H1 (cell line): ENCODE measurements at regions not wholly inside any gene's neighbourhood (a gene's known extent, or its start where the extent isn't known, plus 50 kb on each side); places are given as distances from the start of the nearest gene placed in this dataset.

Experiments used
- ASH2L ChIP-seq: fragments of 200-600, 300-600 bp; sonication (generic); IDR thresholded peaks from one replicate; pipeline ENCODE4 v1.7.1; 2017; ENCODE audit warnings: low read length
- CTCF ChIP-seq, 3 experiments: IDR thresholded peaks; 1 replicate in 2 of 3; 2 replicates in 1 of 3; pipeline versions ENCODE4 v1.5.1 to v1.6.1; 2011; ENCODE audit warnings: low read length in 3 of 3, mild to moderate bottlenecking in 3 of 3, inconsistent platforms in 2 of 3, low read depth in 1 of 3, moderate library complexity in 1 of 3; ENCODE audit not compliant: insufficient read depth in 1 of 3; ENCODE audit errors: control extremely low read depth in 1 of 3
- FOSL1 ChIP-seq: IDR thresholded peaks from 2 replicates; pipeline ENCODE4 v1.6.1; 2011; ENCODE audit warnings: mild to moderate bottlenecking, low read depth, low read length, moderate library complexity; ENCODE audit not compliant: insufficient read depth
- POLR2A ChIP-seq, 2 experiments: IDR thresholded peaks; 1 replicate in 1 of 2; 2 replicates in 1 of 2; pipeline ENCODE4 v1.6.1; 2011; ENCODE audit warnings: low read depth in 2 of 2, low read length in 2 of 2, mild to moderate bottlenecking in 2 of 2; ENCODE audit errors: control extremely low read depth in 1 of 2

DNA sequence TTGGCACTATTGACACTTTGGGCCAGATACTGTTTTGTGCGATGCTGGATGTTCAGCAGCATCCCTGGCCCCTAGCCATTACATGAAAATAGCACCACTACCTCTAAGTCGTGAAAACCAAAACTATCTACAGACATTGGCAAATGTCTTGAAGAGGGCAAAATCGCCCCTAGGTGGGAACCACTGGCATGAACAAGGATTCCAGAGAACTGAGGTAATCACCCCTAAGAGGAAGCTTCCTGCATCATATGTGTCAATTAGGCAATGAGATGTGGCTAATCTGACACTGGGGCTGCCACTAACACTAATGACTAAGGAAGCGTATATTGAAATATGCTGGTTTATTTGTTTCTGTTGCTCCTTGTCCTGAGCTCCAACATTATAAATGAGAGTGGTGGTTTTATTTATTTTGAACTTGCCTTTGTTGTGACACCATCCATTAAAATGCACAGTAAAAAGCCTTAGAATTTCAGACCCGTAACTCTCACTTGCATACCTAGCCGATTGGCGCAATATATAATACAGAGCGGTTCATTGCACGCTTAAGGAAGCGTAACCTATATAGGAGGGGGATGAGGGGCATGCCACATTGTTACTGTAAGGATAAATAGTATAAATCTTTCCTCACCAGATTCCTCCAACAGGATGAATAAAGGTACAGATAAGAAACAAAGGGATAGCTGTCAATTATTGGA lies 299.8 kb upstream of the CNTN4 start:
- TF ChIP-seq CTCF (IDR thresholded peaks at IDR 0.05; ENCODE audit: control extremely low read depth in 1 of 3, insufficient read depth in 1 of 3, low read depth in 1 of 3, low read length in 3 of 3) = no peak
- TF ChIP-seq POLR2A (IDR thresholded peaks at IDR 0.05; ENCODE audit: control extremely low read depth in 1 of 2, low read depth in 2 of 2, low read length in 2 of 2) = no peak
- TF ChIP-seq ASH2L = no peak
- TF ChIP-seq FOSL1 = no peak
